NCI-H526 treated with DMSO at 0.1 percent for 48 hours (cell line): ENCODE measurements at regions not wholly inside any gene's neighbourhood (a gene's known extent, or its start where the extent isn't known, plus 50 kb on each side); places are given as distances from the start of the nearest gene placed in this dataset.
"Not testable (repeated sequence)": the region's sequence is repeated elsewhere in the genome, so short reads cannot be mapped to it uniquely, and the experiment has no call there.

Experiments used
- DNase-seq: peaks from one replicate; lab custom pipeline; 2025; lab: John Stamatoyannopoulos, UW

DNA sequence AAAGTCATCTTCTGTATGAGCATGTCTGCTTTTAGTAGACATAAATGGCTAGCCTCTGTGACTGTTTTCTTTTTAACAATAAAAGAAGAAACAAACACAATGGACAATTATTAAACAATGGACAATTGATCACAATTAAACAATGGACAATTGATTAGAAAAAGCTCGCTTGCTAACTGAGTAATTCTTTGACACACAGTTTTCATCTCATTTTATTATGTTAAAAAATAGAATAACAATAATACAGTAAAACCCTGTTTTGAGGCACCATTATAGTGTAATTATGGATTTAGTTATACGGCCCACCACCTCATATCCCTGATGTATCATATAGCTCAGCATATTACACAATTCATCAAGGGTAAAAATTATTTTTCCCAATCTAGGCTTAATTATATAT lies 989.0 kb downstream of the LTN1 start:
- DNase-seq = not testable (repeated sequence)

DNA sequence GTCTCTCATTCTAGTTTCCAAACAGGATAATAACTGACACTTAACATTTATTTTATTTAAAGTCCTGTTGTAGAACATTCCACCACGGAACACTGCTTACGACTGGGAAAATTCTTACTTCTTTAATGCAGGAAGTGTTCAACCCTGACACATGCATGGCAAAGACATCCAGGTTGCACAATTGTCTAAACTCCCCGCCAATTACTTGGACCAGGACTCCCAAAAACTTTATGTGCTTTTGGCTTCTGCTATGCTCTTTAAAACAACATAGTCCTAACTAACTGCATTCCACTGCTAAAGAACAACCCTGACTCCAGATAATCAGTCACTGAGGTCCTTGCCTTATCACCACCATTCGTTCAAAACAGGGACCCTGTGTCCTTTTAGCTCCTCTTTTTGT lies 995.8 kb downstream of the LTN1 start:
- DNase-seq = not testable (repeated sequence)

- not testable (repeated sequence) for DNase-seq
Measured at GRCh38 chr21:27984663-27985325, 1007.9 kb downstream of the LTN1 start.

DNA sequence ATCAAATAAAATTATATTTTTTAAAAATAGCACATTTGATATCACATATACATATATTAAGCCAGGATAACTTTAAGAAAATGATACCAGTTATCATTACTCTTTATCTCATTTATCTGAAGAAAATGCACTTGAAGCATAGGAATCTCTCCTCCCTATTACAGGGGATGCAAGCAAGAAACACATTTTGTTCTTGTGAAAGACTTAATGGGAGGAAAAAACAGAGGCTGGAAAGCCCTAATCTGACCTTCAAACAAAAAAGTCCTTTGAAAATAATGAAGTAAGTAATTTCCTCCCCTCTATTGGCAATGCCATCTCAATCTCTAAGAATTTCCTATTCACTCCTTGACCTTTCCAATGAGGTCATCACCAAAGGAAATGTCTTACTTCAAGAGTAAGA lies 1012.6 kb upstream of the ADAMTS5 start:
- DNase-seq = not testable (repeated sequence)

DNA sequence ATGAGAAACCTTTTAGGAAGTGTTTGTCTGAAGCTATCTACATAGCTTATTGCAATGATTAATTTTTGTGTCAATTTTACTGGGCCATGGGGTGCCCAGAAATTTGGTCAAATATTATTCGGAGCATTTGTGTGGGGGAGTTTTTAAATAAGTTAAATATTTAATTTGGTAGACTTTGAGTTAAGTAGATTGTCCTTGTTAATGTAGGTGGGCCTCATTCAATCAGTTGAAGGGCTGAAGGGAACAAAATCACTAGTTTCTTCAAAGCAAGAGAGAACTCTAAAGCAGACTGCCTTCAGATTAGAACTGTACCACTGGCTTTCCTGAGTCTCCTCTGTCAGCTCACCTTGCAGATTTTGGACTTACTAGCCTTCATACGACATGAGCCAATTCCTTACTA lies 1008.6 kb upstream of the ADAMTS5 start:
- no peak for DNase-seq

GRCh38 chr21:27974152-27974551 lies 1007.3 kb upstream of the ADAMTS5 start:
- not testable (repeated sequence) for DNase-seq

GRCh38 chr21:27968240-27968639 lies 1001.4 kb upstream of the ADAMTS5 start:
- DNase-seq = not testable (repeated sequence)

- DNase-seq = no peak
Measured at GRCh38 chr21:27954543-27955165, 987.8 kb upstream of the ADAMTS5 start.

GRCh38 chr21:27953340-27954045 lies 986.6 kb upstream of the ADAMTS5 start:
- no peak for DNase-seq

DNA sequence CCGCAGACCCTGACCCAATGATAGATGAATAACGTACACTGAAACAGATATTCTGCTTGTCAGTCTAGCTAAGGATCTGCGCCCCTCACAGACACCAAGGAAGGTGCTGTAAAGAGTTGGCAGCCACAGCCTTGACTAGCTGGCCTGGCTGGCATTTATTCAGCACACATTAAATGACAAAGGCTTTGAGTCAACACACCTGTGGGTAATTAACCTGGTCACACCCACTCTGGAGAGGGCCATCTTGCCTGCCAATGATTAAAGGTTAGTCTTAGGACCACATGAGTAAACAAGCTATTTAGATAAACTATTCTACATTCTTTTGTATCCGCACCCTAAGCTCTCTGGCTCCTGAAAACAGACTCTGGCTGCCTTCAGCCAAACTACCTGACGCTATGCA lies 982.2 kb upstream of the ADAMTS5 start:
- not testable (repeated sequence) for DNase-seq

GRCh38 chr21:27930108-27930767 lies 963.4 kb upstream of the ADAMTS5 start:
- DNase-seq = not testable (repeated sequence)

DNA sequence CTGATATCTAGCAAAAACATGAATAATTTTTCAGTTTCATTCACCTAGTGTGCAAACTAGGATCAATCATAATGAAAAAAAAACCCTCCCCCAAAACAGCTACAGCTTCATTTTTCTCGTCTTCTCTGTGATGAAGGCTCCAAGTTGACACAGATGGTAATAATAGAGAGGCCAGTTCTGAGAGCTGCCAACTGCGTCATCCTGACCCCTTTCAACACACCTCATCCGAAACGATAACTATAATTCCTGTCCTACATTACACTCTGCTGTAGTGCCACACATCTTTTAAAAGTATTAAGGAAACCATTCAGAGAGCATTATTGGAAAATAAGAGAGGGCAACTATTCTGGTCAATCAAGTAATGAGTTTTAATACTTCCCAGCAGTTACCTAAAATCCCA lies 962.3 kb upstream of the ADAMTS5 start:
- DNase-seq = not testable (repeated sequence)

GRCh38 chr21:27928534-27929115 lies 961.7 kb upstream of the ADAMTS5 start:
- not testable (repeated sequence) for DNase-seq

DNA sequence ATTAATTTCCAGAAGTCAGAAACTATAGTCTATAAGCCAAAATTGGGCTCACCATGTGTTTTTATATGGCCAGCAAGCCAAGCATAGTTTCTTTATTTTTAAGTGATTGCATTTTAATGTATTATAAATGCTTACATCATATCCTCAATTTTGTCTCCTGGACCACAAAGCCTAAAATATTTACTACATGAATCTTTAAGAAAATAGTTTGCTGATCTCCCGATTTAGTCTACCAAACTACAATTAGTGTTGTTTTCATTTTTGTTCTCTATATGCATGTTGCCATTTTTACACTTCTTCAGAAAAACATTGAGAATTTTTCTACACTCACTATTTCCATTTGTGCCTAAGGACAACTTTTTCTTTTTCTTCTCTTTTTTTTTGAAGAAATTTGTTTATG lies 954.5 kb upstream of the ADAMTS5 start:
- DNase-seq = not testable (repeated sequence)

DNA sequence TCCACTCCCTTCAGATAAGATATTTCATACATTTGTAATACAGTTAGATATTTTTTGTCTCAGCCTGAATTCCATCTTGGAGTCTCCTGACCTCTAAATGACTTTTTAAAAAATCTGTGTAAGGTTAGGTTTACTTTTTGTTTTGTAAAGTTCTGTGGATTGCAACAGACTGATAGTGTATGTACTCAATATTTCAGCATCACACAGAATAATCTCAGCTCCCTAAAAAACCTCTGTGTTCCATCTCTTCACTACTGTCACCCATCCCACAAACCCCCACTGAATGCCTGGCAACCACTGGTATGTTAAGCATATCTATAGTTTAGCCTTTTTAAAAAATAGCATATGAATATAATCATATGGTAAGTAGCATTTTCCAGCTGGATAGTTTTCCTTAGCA lies 951.1 kb upstream of the ADAMTS5 start:
- not testable (repeated sequence) for DNase-seq

GRCh38 chr21:27916326-27916725 lies 949.4 kb upstream of the ADAMTS5 start:
- DNase-seq = not testable (repeated sequence)

DNA sequence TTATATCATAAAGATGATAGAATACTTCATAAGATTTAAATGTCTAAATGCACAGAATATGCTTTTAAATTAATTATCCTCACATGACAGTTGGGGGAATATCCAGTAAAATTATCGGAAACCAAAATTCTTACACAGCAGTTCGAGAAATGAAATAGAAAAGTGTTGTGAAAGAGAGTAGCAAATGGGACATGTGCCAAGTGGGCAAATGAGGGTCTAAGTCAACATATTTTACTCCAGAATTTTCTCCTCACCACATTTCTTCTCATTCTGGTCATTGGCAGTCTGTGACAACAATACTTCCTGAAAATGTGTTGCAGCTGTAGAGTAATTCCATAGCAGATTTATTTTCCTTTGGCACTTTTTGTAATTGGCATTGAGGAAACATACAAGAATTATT lies 945.2 kb upstream of the ADAMTS5 start:
- DNase-seq = not testable (repeated sequence)

DNA sequence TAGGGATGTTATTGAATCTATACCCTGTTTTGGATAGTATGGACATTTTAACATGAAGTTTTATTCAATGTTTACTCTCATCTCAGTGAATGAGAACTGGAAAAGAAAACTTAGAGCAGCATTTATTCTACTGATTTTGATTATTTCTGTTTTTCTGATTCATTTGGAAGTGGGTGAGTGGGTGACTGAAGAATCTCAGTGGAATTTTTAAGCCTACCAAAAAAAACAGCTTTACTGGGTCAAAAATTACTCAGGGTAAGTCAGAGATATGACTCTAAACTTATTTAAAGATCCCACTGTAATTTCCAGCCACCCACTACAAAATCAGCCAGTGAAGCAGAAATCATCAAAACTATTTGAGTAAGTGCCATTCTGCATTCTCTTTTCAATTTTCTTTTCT lies 942.6 kb upstream of the ADAMTS5 start:
- not testable (repeated sequence) for DNase-seq

DNA sequence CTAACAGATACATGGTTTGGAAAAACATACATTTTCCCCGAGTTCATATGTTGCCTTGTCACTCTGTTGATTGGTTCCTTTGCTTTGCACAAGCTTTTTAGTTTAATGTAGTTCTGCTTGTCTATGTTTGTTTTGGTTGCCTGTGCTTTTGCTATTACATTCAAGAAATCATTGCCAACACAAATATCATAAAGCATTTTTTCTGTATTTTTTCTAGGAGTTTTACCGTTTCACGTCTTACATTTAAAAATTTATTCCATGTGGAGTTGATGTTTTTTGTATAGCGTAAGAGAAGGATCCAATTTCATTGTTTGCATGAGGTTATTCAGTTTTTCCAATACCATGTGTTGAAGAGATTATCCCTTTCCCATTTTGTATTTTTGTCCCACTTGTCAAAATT lies 941.9 kb upstream of the ADAMTS5 start:
- not testable (repeated sequence) for DNase-seq

DNA sequence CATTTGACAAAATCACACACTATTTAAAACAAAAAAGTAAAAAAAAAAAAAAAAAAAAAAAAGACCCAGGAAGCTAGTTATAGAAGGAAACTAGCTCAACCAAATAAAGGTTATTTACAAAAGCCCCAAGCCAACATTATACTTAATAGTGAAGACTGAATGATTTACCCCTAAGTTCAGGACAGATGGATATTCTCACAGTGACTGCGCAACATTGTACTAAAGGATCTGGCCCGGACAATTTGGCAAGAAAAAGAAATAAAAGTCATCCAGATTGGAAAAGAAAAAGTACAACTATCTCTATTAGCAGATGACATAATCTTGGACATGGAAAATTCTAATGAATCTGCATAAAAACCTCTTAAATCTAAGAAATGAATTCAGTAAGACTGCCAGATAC lies 936.0 kb upstream of the ADAMTS5 start:
- DNase-seq = not testable (repeated sequence)

GRCh38 chr21:27893619-27894018 lies 926.7 kb upstream of the ADAMTS5 start:
- DNase-seq = not testable (repeated sequence)

DNA sequence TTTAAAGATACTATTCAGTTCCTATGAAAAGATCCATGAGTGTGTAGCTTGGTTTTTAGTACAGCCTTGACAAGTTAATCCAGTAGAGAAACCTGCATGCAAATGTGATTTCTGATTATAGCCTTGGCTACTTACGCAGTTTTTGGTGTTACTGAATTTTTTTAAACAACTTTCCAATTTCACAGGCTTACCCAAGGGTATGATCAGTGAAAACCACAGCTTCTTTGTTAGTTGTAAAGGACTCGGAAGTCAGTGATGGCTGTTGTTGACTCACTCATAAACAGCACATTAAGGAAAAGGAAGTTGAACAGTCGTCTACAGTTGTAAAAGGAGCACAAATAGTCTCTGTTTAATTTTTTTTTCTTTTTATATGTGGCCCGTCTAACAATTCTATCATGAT lies 924.6 kb upstream of the ADAMTS5 start:
- DNase-seq = not testable (repeated sequence)
